Mammary epithelial cell (primary cell): ENCODE measurements at regions not wholly inside any gene's neighbourhood (a gene's known extent, or its start where the extent isn't known, plus 50 kb on each side); places are given as distances from the start of the nearest gene placed in this dataset.

Experiments
- EZH2 ChIP-seq: IDR thresholded peaks from 2 replicates; pipeline ENCODE4 v1.6.1; 2012; ENCODE audit warnings: low read length, inconsistent platforms, borderline replicate concordance
- TF ChIP-seq, protein P1 (sequence below), 2 donors: IDR thresholded peaks in 1 of 2; conservative IDR thresholded peaks in 1 of 2; 2 replicates each; pipeline ENCODE4 v1.5.1; 2011 to 2012; ENCODE audit warnings: inconsistent platforms in 2 of 2, low read length in 2 of 2, mild to moderate bottlenecking in 2 of 2, control low read depth in 1 of 2, low read depth in 1 of 2; ENCODE audit not compliant: insufficient read depth in 1 of 2; ENCODE audit errors: extremely low read depth in 1 of 2

GRCh38 chr1:58931024-58931423 is 147.2 kb upstream of the JUN start:
- TF ChIP-seq, protein P1, sequence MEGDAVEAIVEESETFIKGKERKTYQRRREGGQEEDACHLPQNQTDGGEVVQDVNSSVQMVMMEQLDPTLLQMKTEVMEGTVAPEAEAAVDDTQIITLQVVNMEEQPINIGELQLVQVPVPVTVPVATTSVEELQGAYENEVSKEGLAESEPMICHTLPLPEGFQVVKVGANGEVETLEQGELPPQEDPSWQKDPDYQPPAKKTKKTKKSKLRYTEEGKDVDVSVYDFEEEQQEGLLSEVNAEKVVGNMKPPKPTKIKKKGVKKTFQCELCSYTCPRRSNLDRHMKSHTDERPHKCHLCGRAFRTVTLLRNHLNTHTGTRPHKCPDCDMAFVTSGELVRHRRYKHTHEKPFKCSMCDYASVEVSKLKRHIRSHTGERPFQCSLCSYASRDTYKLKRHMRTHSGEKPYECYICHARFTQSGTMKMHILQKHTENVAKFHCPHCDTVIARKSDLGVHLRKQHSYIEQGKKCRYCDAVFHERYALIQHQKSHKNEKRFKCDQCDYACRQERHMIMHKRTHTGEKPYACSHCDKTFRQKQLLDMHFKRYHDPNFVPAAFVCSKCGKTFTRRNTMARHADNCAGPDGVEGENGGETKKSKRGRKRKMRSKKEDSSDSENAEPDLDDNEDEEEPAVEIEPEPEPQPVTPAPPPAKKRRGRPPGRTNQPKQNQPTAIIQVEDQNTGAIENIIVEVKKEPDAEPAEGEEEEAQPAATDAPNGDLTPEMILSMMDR (conservative IDR thresholded peaks at IDR 0.05 in 1 of 2, IDR thresholded peaks at IDR 0.05 in 1 of 2; ENCODE audit: extremely low read depth in 1 of 2, insufficient read depth in 1 of 2, low read depth in 1 of 2, low read length in 2 of 2), result no peak
- TF ChIP-seq EZH2, result no peak
